ENCODE measurements at regions not wholly inside any gene's neighbourhood (a gene's known extent, or its start where the extent isn't known, plus 50 kb on each side); places are given as distances from the start of the nearest gene placed in this dataset.

DNA sequence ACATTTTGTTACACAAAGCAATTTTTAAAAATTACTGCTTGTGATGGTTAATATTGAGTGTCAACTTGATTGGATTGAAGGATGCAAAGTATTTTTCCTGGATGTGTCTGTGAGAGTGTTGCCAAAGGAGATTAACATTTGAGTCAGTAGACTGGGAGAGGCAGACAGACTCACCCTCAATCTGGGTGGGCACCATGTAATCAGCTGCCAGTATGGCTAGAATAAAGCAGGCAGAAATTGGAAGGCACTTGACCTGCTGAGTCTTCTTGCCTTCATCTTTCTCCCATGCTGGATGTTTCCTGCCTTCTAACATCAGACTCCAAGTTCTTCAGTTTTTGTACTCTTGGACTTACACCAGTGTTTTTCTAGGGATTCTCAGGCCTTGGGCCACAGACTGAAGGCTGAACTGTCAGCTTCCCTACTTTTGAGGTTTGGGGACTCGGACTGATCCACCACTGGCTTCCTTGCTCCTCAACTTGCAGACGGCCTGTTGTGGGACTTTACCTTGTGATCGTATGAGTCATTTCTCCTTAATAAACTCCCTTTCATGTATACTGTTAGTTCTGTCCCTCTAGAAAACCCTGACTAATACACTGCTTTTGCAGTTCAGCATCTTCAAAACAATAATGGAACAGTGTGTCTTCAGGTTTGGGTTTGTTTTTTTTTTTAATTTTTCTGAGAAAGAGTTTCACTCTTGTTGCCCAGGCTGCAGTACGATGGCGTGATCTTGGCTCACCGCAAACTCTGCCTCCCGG, 244.1 kb upstream of the SEMA3C start:
- H3K4me2 ChIP-seq (ENCODE audit: insufficient read depth in 1 of 2, low read depth in 2 of 2, low read length in 2 of 2): no peak overlapping the region
- no peak overlapping the region for H3K4ac ChIP-seq (replicated peaks; ENCODE audit: insufficient read length, low read depth, low read length)
- H4K5ac ChIP-seq (ENCODE audit: insufficient read length, low read depth, low read length): no peak overlapping the region
- H3K36me3 ChIP-seq (ENCODE audit: control insufficient read depth in 2 of 4, insufficient read depth in 4 of 4, low read length in 3 of 4): no peaks in the 10 kb centered on the region
- no peaks in the 10 kb centered on the region for H3K9me3 ChIP-seq (ENCODE audit: insufficient read depth in 2 of 2, low read depth in 1 of 2, low read length in 1 of 2)
- H3K14ac ChIP-seq (ENCODE audit: insufficient read length): no peak overlapping the region
- no peak overlapping the region for H3K9ac ChIP-seq (replicated peaks in 1 of 4; ENCODE audit: extremely low read depth in 1 of 4, low read depth in 3 of 4, low read length in 3 of 4)
- FAIRE-seq (no peak), DNase-seq (ENCODE audit: low read depth in 1 of 2, low spot score in 2 of 2) (no peak)
- H3K79me1 ChIP-seq (ENCODE audit: low read depth, low read length): no peaks in the 10 kb centered on the region
- H3K4me3 ChIP-seq (ENCODE audit: extremely low read depth in 1 of 4, insufficient read depth in 2 of 4, low read depth in 3 of 4, low read length in 4 of 4): no peak overlapping the region
- H3K56ac ChIP-seq (replicated peaks; ENCODE audit: insufficient read length, low read depth, low read length): no peak overlapping the region
- H2BK12ac ChIP-seq (ENCODE audit: low read depth, low read length): no peak overlapping the region
- no peak overlapping the region for H3K18ac ChIP-seq (ENCODE audit: extremely low read depth, low read length)
- H4K20me1 ChIP-seq (replicated peaks in 1 of 2; ENCODE audit: control insufficient read depth in 1 of 2, insufficient read depth in 2 of 2, low read length in 2 of 2): no peaks in the 10 kb centered on the region
- H4K91ac ChIP-seq (replicated peaks; ENCODE audit: insufficient read length, low read length): no peak overlapping the region
- H3K23me2 ChIP-seq (ENCODE audit: low read depth, low read length): no peaks in the 10 kb centered on the region
- peaks cover 0 to 2% (median 0%) of the 10 kb centered on the region in 4 experiments; a peak in 1 of 7 replicates for H3K27me3 ChIP-seq (replicated peaks in 1 of 4; ENCODE audit: control insufficient read depth in 3 of 4, extremely low read depth in 1 of 4, insufficient read depth in 3 of 4, low read length in 3 of 4)
- 92% methylated on average over 7 of the region's 7 CpGs; no CpG with 5 or more reads in 1 of the 2 experiments for WGBS, 2 experiments (ENCODE audit: extremely low coverage in 1 of 2, insufficient coverage in 1 of 2, insufficient read length in 1 of 2, insufficient replicate concordance in 2 of 2, low coverage in 1 of 2, low lambda C conversion rate in 2 of 2, missing lambda C conversion rate in 1 of 2)
- no peak overlapping the region for H3K23ac ChIP-seq (ENCODE audit: insufficient read length)
- H2BK20ac ChIP-seq (ENCODE audit: low read length): no peak overlapping the region
- TF ChIP-seq MAFK (IDR thresholded peaks at IDR 0.05; ENCODE audit: low read depth, low read length) (no peak), NRF1 (IDR thresholded peaks at IDR 0.05; ENCODE audit: low read depth, low read length) (no peak), RXRA (IDR thresholded peaks at IDR 0.05; ENCODE audit: insufficient read depth, low read depth, low read length) (no peak), RNF2 (IDR thresholded peaks at IDR 0.05; ENCODE audit: borderline replicate concordance, low read depth, low read length, missing control alignments, poor library complexity, severe bottlenecking) (no peak), HDAC2 (IDR thresholded peaks at IDR 0.05; ENCODE audit: borderline replicate concordance in 1 of 2, low read depth in 2 of 2, low read length in 2 of 2) (no peak), RFX5 (IDR thresholded peaks at IDR 0.05; ENCODE audit: borderline replicate concordance, low read depth, low read length) (no peak), KDM1A (IDR thresholded peaks at IDR 0.05; ENCODE audit: borderline replicate concordance, low read length) (no peak), BACH1 (IDR thresholded peaks at IDR 0.05; ENCODE audit: low read length) (no peak), GTF2F1 (IDR thresholded peaks at IDR 0.05; ENCODE audit: borderline replicate concordance, low read depth, low read length) (no peak)
- TF ChIP-seq, protein P1, sequence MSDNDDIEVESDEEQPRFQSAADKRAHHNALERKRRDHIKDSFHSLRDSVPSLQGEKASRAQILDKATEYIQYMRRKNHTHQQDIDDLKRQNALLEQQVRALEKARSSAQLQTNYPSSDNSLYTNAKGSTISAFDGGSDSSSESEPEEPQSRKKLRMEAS (IDR thresholded peaks at IDR 0.05): no peak
- TF ChIP-seq, protein P2, sequence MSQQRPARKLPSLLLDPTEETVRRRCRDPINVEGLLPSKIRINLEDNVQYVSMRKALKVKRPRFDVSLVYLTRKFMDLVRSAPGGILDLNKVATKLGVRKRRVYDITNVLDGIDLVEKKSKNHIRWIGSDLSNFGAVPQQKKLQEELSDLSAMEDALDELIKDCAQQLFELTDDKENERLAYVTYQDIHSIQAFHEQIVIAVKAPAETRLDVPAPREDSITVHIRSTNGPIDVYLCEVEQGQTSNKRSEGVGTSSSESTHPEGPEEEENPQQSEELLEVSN (IDR thresholded peaks at IDR 0.05): no peak
- H2BK5ac ChIP-seq (ENCODE audit: low read depth, low read length): no peak overlapping the region
- H2AFZ ChIP-seq (ENCODE audit: low read length): no peak overlapping the region
- no peak overlapping the region for H2AK5ac ChIP-seq (ENCODE audit: low read depth, low read length)
- H3K27ac ChIP-seq (ENCODE audit: low read depth, low read length): no peak overlapping the region
- H2BK120ac ChIP-seq (replicated peaks; ENCODE audit: low read depth, low read length): no peak overlapping the region
- no peaks in the 10 kb centered on the region for H3K79me2 ChIP-seq (ENCODE audit: control insufficient read depth in 1 of 2, insufficient read depth in 2 of 2, low read length in 2 of 2)
- H4K8ac ChIP-seq (ENCODE audit: extremely low read depth, insufficient read depth, low read length): no peak overlapping the region
- POLR2A ChIA-PET (ENCODE audit: partially characterized antibody): no interaction called here
- CTCF ChIA-PET (ENCODE audit: partially characterized antibody): no interaction called here
- no peak overlapping the region for H2BK15ac ChIP-seq (ENCODE audit: low read length)
- H3K4me1 ChIP-seq (replicated peaks in 1 of 4; ENCODE audit: control insufficient read depth in 3 of 4, insufficient read depth in 4 of 4, low read length in 3 of 4): no peaks in the 10 kb centered on the region; a peak in 1 of 7 replicates
